BJ (cell line): ENCODE measurements at regions not wholly inside any gene's neighbourhood (a gene's known extent, or its start where the extent isn't known, plus 50 kb on each side); places are given as distances from the start of the nearest gene placed in this dataset.
A peak's percentile ranks its signal among the peaks of the same experiment; 100 is the strongest.
"Not testable (repeated sequence)": the region's sequence is repeated elsewhere in the genome, so short reads cannot be mapped to it uniquely, and the experiment has no call there.

ENCODE experiments used
- CTCF ChIA-PET: fragments of 350-600 bp; formaldehyde crosslinking; extraction: SDS; loops from one replicate; lab custom pipeline; 2021; ENCODE audit warnings: antibody characterized with exemption, inconsistent platforms; lab: Yijun Ruan, JAX
- POLR2A ChIA-PET: fragments of 300-600 bp; sonication (Branson Sonifier 250); formaldehyde crosslinking; extraction: SDS; loops from one replicate; lab custom pipeline; 2021; ENCODE audit warnings: antibody characterized with exemption; lab: Charles Lee
- DNase-seq: peaks from one replicate; pipeline ENCODE4 v3.0.0-alpha.2; 2011; ENCODE audit warnings: low read depth
- H3K27me3 ChIP-seq: 2 replicates; pipeline ENCODE4 v1.6.0; 2011; ENCODE audit warnings: low read length; ENCODE audit not compliant: control insufficient read depth, insufficient read depth
- H3K36me3 ChIP-seq: 2 replicates; pipeline ENCODE4 v1.5.1; 2011; ENCODE audit warnings: low read length; ENCODE audit not compliant: control insufficient read depth, insufficient read depth
- H3K4me3 ChIP-seq: 2 replicates; pipeline ENCODE4 v1.5.1; 2011; ENCODE audit warnings: low read depth, mild to moderate bottlenecking, control low read depth, low read length
- CTCF ChIP-seq: IDR thresholded peaks from 2 replicates; pipeline ENCODE4 v1.5.1; 2011; ENCODE audit warnings: low read depth, mild to moderate bottlenecking, control low read depth, inconsistent platforms, low read length, moderate library complexity; ENCODE audit not compliant: insufficient read depth

GRCh38 chr2:7094231-7094741 lies 177.1 kb downstream of the RNF144A start:
- POLR2A ChIA-PET, result no interaction called here
- no peak for TF ChIP-seq CTCF
- CTCF ChIA-PET, result no interaction called here
- H3K4me3 ChIP-seq, result no peak overlapping the region
- H3K27me3 ChIP-seq, result no peaks in the 10 kb centered on the region
- DNase-seq, result no peak
- H3K36me3 ChIP-seq, result no peaks in the 10 kb centered on the region

- TF ChIP-seq CTCF, result no peak
- no peaks in the 10 kb centered on the region for H3K36me3 ChIP-seq
- ChIA-PET CTCF (interaction anchor here (1.0 to 3.1 kb wide), 8 partner anchors 11 to 1666 kb away, joined by 3 to 31 read pairs (median 4); no protein-coding TSS in a partner anchor), POLR2A (no interaction called here)
- DNase-seq, result no peak
- H3K4me3 ChIP-seq, result no peak overlapping the region
- no peaks in the 10 kb centered on the region for H3K27me3 ChIP-seq
Measured at GRCh38 chr2:7096726-7097352, 179.6 kb downstream of the RNF144A start.

- POLR2A ChIA-PET, result no interaction called here
- Histone ChIP-seq H3K27me3 (no peaks in the 10 kb centered on the region), H3K36me3 (no peaks in the 10 kb centered on the region), H3K4me3 (no peak overlapping the region)
- TF ChIP-seq CTCF, result peak; percentile 99
- no peak for DNase-seq
- CTCF ChIA-PET, result interaction anchor here (0.7 to 3.1 kb wide), 11 partner anchors 11 to 1666 kb away, joined by 3 to 31 read pairs (median 4); no protein-coding TSS in a partner anchor
Measured at GRCh38 chr2:7097353-7097895, 180.2 kb downstream of the RNF144A start.

GRCh38 chr2:7098816-7099215 lies 181.6 kb downstream of the RNF144A start:
- ChIA-PET POLR2A (no interaction called here), CTCF (interaction anchor here (0.9 to 3.1 kb wide), 3 partner anchors 9 to 214 kb away, joined by 3 to 31 read pairs (median 21); no protein-coding TSS in a partner anchor)
- Histone ChIP-seq H3K4me3 (no peak overlapping the region), H3K36me3 (no peaks in the 10 kb centered on the region), H3K27me3 (no peaks in the 10 kb centered on the region)
- no peak for DNase-seq
- TF ChIP-seq CTCF, result no peak

GRCh38 chr2:7099687-7100086 lies 182.5 kb downstream of the RNF144A start:
- H3K27me3 ChIP-seq, result not testable (repeated sequence)
- CTCF ChIA-PET, result interaction anchor here (0.9 kb wide), 1 partner anchor 213 kb away, joined by 3 read pairs; no protein-coding TSS in a partner anchor

More at GRCh38 chr2:7099687-7100086, 182.5 kb downstream of the RNF144A start:
- H3K4me3 ChIP-seq, H3K36me3 ChIP-seq, POLR2A ChIA-PET, DNase-seq: not testable (repeated sequence)
